Esophagus muscularis mucosa (tissue), 4 donors: ENCODE measurements at regions not wholly inside any gene's neighbourhood (a gene's known extent, or its start where the extent isn't known, plus 50 kb on each side); places are given as distances from the start of the nearest gene placed in this dataset.
"Not testable (repeated sequence)": the region's sequence is repeated elsewhere in the genome, so short reads cannot be mapped to it uniquely, and the experiment has no call there.

ENCODE experiments used
- DNase-seq: peaks from one replicate; pipeline ENCODE4 v3.0.0-alpha.2; 2017; ENCODE audit errors: extremely low spot score
- H3K27ac ChIP-seq, 4 donors: fragments of 200-600 bp; sonication (generic); replicated peaks in 1 of 4; 1 replicate in 3 of 4; 2 replicates in 1 of 4; pipeline ENCODE4 v1.5.1; 2016 to 2019; ENCODE audit warnings: mild to moderate bottlenecking in 1 of 4
- H3K27me3 ChIP-seq, 4 donors: fragments of 200-600 bp; sonication (generic); one replicate each; pipeline versions ENCODE4 v1.5.1 to v1.6.0; 2016 to 2019
- H3K36me3 ChIP-seq, 4 donors: fragments of 200-600 bp; sonication (generic); one replicate each; pipeline ENCODE4 v1.5.1; 2016 to 2019
- H3K4me1 ChIP-seq, 4 donors: fragments of 200-600 bp; sonication (generic); one replicate each; pipeline ENCODE4 v1.5.1; 2016 to 2019
- H3K4me3 ChIP-seq, 4 donors: fragments of 200-600 bp; sonication (generic); 1 replicate in 2 of 4; 2 replicates in 2 of 4; pipeline ENCODE4 v1.5.1; 2016 to 2019; ENCODE audit warnings: mild to moderate bottlenecking in 4 of 4, moderate library complexity in 1 of 4
- H3K9me3 ChIP-seq, 4 donors: fragments of 200-600 bp; sonication (generic); 1 replicate in 3 of 4; 2 replicates in 1 of 4; pipeline ENCODE4 v1.5.1; 2016 to 2019
- WGBS: methylation state at CpG from one replicate; pipeline ENCODE4 v1.1.5; 2018; 5-methylcytosine and 5-hydroxymethylcytosine counted together
- intact Hi-C: fragments of 100-400 bp; cut with DNase I; formaldehyde crosslinking; loops from one replicate; pipeline ENCODE4 v1.15.1; 2023

- H3K4me3 ChIP-seq, H3K4me1 ChIP-seq, H3K9me3 ChIP-seq, H3K27ac ChIP-seq, DNase-seq, intact Hi-C loops, H3K36me3 ChIP-seq: not testable (repeated sequence)
- WGBS = 82% methylated on average over 9 of the region's 9 CpGs
- peaks cover 0 to 19% (median 0%) of the 10 kb centered on the region in 4 donors for H3K27me3 ChIP-seq
Observed at GRCh38 chr4:4032364-4032763, 194.4 kb downstream of the OTOP1 start.

DNA sequence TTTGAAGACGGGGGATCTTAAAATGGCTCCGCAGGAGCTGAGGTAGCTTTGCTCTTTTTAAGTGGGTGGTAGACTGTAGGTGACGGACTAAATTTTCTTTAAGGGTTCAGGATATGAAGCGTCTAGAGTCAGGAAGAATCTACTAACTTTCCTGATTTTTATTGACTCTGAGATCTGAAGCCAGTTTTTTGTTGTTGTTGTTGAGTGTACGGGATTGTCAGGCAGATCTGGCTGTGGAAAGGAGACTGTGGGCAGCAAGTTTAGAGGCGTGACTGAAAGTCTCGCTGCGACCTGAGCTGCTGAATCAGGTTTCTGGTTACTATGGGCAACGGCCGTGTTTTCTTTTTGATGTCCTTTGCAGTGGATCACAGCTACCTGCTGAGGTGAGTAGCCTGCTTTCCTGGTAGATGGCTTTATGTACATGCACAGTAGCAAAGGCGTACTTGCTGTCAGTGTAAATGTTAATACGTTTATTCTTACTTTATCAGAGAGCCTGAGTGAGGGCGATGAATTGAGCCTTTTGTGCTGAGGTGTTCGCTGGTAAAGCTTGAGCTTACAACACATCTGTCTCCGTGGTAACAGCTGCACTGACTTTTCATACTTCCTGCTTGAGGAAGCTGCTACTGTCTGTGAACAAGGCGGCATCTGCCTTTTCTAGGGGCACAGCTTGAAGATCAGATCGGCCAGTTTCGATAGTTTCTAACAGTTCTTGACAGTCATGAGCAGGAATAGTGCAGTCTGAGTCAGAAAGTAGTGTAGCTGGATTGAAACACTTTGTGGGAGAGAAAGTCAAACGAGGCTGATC lies 193.7 kb downstream of the OTOP1 start:
- H3K4me3 ChIP-seq, H3K27ac ChIP-seq, H3K4me1 ChIP-seq, intact Hi-C loops, H3K9me3 ChIP-seq, H3K36me3 ChIP-seq, DNase-seq: not testable (repeated sequence)
- H3K27me3 ChIP-seq = peaks cover 0 to 19% (median 0%) of the 10 kb centered on the region in 4 donors
- WGBS = 37% methylated on average over 19 of the region's 19 CpGs

DNA sequence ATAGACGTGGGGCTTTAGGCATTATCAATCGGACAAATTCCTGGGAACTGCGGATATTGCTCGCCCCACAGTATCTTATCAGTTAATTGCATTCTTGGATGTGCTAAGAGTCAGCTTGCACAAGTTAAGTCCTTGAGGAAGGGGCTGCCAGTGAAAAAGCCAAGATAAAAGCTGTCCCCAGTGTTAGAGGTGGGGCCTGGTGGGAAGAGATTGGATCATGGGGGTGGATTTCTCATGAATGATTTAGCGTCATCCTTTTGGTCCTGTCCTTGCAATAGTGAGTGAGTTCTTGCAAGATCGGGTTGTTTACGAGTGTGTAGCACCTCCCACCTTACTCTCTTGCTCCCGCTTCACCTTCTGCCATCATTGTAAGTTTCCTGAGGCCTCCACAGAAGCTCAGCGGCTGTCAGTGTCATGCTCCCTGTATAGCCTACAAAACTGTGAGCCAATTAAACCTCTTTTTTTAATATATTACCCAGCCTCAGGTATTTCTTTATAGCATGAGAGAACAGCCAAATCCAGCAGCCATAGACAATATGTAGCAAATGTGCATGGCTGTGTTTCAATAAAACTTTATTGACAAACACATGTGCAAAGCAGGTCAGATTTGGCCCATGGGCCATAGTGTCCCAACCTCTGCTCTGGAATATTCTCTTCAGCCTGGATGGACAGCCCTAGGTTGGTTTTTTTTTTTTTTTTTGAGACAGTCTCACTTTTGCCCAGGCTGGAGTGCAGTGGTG lies 189.2 kb downstream of the OTOP1 start:
- H3K27ac ChIP-seq, H3K9me3 ChIP-seq, intact Hi-C loops, DNase-seq, H3K4me3 ChIP-seq, H3K4me1 ChIP-seq, H3K27me3 ChIP-seq, H3K36me3 ChIP-seq: not testable (repeated sequence)
- WGBS = 69% methylated on average over 9 of the region's 9 CpGs

DNA sequence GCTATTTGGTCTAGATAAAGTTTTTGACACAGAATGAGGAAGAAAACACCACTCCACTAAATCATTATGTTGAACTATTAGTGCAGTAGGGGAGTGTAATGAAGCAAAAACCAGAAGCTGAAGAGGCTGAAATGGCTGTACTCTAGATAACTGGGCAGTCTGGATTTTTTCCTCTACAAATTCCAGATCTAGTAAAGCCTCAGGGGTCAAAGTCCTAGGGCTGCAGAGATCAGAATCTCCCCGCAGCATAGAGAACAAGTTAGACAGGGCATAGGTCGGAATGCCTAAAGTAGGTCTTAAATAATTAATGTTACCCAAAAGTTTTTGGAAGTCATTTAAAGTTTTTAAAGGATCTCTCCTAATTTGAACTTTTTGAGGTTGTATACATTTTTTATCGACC lies 180.9 kb downstream of the OTOP1 start:
- H3K4me1 ChIP-seq, H3K9me3 ChIP-seq, H3K4me3 ChIP-seq, intact Hi-C loops, H3K36me3 ChIP-seq, DNase-seq, H3K27ac ChIP-seq: not testable (repeated sequence)
- 72% methylated on average over 3 of the region's 3 CpGs for WGBS
- H3K27me3 ChIP-seq = peaks cover 0 to 11% (median 0%) of the 10 kb centered on the region in 4 donors

DNA sequence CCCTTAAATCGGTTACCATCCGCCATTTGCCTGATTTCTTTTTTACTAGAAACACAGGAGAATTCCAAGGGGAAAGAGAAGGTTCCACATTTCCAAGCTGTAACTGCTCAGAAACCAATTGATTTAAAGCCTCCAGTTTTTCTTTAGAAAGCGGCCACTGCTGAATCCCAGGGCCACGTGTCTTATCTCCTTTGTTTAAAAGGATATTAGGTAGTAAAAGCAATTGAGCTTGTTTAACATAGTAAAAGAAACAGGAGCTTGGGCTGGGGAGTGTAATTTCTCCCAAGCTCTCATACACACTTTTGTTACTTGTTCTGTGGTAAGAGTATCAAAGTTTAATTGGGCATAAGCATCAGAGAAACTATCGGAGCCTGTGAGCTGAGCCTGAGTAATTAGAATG lies 180.0 kb downstream of the OTOP1 start:
- 37% methylated on average over 5 of the region's 5 CpGs for WGBS
- H3K9me3 ChIP-seq, H3K4me1 ChIP-seq, H3K4me3 ChIP-seq, DNase-seq, H3K27ac ChIP-seq, H3K36me3 ChIP-seq, intact Hi-C loops: not testable (repeated sequence)
- peaks cover 0 to 11% (median 0%) of the 10 kb centered on the region in 4 donors for H3K27me3 ChIP-seq

- WGBS = 17% methylated on average over 11 of the region's 12 CpGs
- DNase-seq, H3K27ac ChIP-seq, intact Hi-C loops, H3K9me3 ChIP-seq, H3K4me1 ChIP-seq, H3K4me3 ChIP-seq, H3K36me3 ChIP-seq: not testable (repeated sequence)
- peaks cover 0 to 11% (median 0%) of the 10 kb centered on the region in 4 donors for H3K27me3 ChIP-seq
Observed at GRCh38 chr4:4047202-4047601, 179.5 kb downstream of the OTOP1 start.

GRCh38 chr4:4048227-4048626 lies 178.5 kb downstream of the OTOP1 start:
- H3K27me3 ChIP-seq = peaks cover 0 to 11% (median 0%) of the 10 kb centered on the region in 4 donors
- DNase-seq, H3K36me3 ChIP-seq, H3K9me3 ChIP-seq, intact Hi-C loops, H3K4me1 ChIP-seq, H3K27ac ChIP-seq, H3K4me3 ChIP-seq: not testable (repeated sequence)
- 30% methylated on average over 8 of the region's 8 CpGs for WGBS

DNA sequence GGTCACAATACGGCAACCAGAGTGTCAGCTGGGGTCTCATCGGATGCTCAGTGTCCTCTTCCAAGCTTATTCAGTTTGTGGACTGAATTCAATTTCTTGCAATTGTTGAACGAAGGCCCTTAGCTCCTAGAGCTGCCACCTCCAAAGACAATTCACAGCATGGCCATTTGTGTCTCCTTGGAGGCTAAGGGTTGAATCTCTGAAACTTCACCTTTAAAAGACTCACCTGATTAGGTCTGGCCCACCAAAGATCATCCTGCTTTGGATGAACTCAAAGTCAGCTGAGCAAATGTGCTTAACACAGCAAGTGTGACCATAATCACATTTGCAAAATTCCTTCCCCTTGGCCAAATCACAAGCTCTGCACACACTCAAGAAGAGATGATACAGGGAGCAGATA lies 175.9 kb downstream of the OTOP1 start:
- H3K27me3 ChIP-seq, H3K36me3 ChIP-seq, H3K9me3 ChIP-seq, DNase-seq, H3K27ac ChIP-seq, H3K4me3 ChIP-seq, intact Hi-C loops, H3K4me1 ChIP-seq: not testable (repeated sequence)
- 57% methylated on average over 3 of the region's 3 CpGs for WGBS

- H3K27me3 ChIP-seq, DNase-seq, H3K9me3 ChIP-seq, intact Hi-C loops, H3K36me3 ChIP-seq, H3K4me3 ChIP-seq, H3K4me1 ChIP-seq, H3K27ac ChIP-seq: not testable (repeated sequence)
- 75% methylated on average over 2 of the region's 2 CpGs for WGBS
Observed at GRCh38 chr4:4052933-4053332, 173.8 kb downstream of the OTOP1 start.

GRCh38 chr4:4057226-4057625 lies 169.5 kb downstream of the OTOP1 start:
- H3K36me3 ChIP-seq, intact Hi-C loops, H3K27me3 ChIP-seq, H3K9me3 ChIP-seq, H3K4me3 ChIP-seq, H3K27ac ChIP-seq, H3K4me1 ChIP-seq, DNase-seq: not testable (repeated sequence)
- 60% methylated on average over 2 of the region's 3 CpGs for WGBS

DNA sequence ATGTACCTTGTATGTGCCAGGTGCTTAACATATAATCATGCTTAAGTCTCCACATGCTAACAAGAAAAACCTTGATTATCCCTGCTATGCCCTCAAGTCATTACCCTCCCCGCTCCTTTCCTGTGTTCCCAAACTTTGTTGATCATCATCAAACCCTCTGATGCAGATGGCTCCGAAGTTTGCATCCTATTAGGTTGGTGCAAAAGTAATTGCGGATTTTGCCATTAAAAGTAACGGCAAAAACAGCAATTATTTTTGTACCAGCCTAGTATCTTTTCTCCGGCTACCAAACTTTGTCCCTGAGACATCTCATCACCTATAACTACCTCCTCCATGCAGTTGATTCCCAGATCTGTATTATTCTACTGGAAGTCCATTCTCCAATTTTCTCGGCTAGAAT lies 142.6 kb downstream of the OTOP1 start:
- H3K4me1 ChIP-seq, H3K9me3 ChIP-seq, H3K27me3 ChIP-seq, intact Hi-C loops, H3K36me3 ChIP-seq, H3K27ac ChIP-seq, H3K4me3 ChIP-seq: not testable (repeated sequence)
- WGBS = 92% methylated on average over 6 of the region's 6 CpGs
- DNase-seq = peak; percentile 12

GRCh38 chr4:4089716-4090419 lies 136.9 kb downstream of the OTOP1 start:
- H3K4me3 ChIP-seq, H3K4me1 ChIP-seq, H3K27ac ChIP-seq, intact Hi-C loops, H3K36me3 ChIP-seq, DNase-seq, H3K9me3 ChIP-seq: not testable (repeated sequence)
- 51% methylated on average over 6 of the region's 7 CpGs for WGBS
- peaks cover 0 to 10% (median 0%) of the 10 kb centered on the region in 4 donors for H3K27me3 ChIP-seq
